ENCODE measurements at regions not wholly inside any gene's neighbourhood (a gene's known extent, or its start where the extent isn't known, plus 50 kb on each side); places are given as distances from the start of the nearest gene placed in this dataset.

DNA sequence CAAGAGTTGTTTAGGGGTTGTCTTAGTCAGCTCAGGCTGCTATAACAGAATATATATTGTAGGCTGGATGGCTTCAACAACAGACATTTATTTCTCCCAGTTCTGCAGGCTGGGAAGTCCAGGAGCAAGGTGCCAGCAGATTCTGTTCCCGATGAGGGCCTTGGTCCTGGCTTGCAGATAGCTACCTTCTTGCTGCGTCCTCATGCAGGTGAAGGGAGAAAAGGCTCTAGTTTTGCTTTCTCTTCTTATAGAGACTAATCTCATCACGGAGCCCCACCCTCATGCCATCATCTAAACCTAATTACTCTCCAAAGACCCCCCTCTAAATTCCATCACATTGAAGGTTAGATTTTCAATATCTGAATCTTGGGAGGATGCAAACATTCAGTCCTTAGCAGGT, 246.0 kb upstream of the ANKRD55 start:
- TF ChIP-seq CTCF (IDR thresholded peaks at IDR 0.05; ENCODE audit: low read depth, low read length) (no peak), POLR2A (IDR thresholded peaks at IDR 0.05; ENCODE audit: extremely low read depth, insufficient read length) (no peak)
- TF ChIP-seq, protein P1, sequence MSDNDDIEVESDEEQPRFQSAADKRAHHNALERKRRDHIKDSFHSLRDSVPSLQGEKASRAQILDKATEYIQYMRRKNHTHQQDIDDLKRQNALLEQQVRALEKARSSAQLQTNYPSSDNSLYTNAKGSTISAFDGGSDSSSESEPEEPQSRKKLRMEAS (IDR thresholded peaks at IDR 0.05; ENCODE audit: low read depth, low read length): no peak
